Activated T-cell treated with anti-CD3 and anti-CD28 coated beads, Interleukin-2, amount 50 U/mL, for 1 hour (primary cell): ENCODE measurements at regions not wholly inside any gene's neighbourhood (a gene's known extent, or its start where the extent isn't known, plus 50 kb on each side); places are given as distances from the start of the nearest gene placed in this dataset.
"Not testable (repeated sequence)": the region's sequence is repeated elsewhere in the genome, so short reads cannot be mapped to it uniquely, and the experiment has no call there.

Source experiments
- DNase-seq: peaks from one replicate; pipeline ENCODE4 v3.0.0-alpha.2; 2020

GRCh38 chr9:21708856-21709255 is 93.6 kb upstream of the MTAP start:
- no peak for DNase-seq

- no peak for DNase-seq
Observed at GRCh38 chr9:21709464-21710058, 92.9 kb upstream of the MTAP start.

- no peak for DNase-seq
Observed at GRCh38 chr9:21710548-21711191, 91.8 kb upstream of the MTAP start.

GRCh38 chr9:21711504-21711903 is 90.9 kb upstream of the MTAP start:
- DNase-seq, result no peak

- DNase-seq, result no peak
Observed at GRCh38 chr9:21715408-21715807, 87.0 kb upstream of the MTAP start.

GRCh38 chr9:21720758-21721157 is 81.7 kb upstream of the MTAP start:
- no peak for DNase-seq

GRCh38 chr9:21727411-21727810 is 75.0 kb upstream of the MTAP start:
- not testable (repeated sequence) for DNase-seq

GRCh38 chr9:21728781-21729180 is 73.7 kb upstream of the MTAP start:
- DNase-seq, result no peak

GRCh38 chr9:21729648-21730047 is 72.8 kb upstream of the MTAP start:
- DNase-seq, result no peak

GRCh38 chr9:21730899-21731298 is 71.5 kb upstream of the MTAP start:
- DNase-seq, result no peak

GRCh38 chr9:21741151-21741550 is 61.3 kb upstream of the MTAP start:
- no peak for DNase-seq

- no peak for DNase-seq
Observed at GRCh38 chr9:21744320-21744719, 58.1 kb upstream of the MTAP start.

- no peak for DNase-seq
Observed at GRCh38 chr9:21744841-21745240, 57.6 kb upstream of the MTAP start.

GRCh38 chr9:21746550-21746949 is 55.9 kb upstream of the MTAP start:
- DNase-seq, result no peak

- no peak for DNase-seq
Observed at GRCh38 chr9:21747175-21747574, 55.3 kb upstream of the MTAP start.

GRCh38 chr9:21750021-21750735 is 52.3 kb upstream of the MTAP start:
- no peak for DNase-seq

- DNase-seq, result no peak
Observed at GRCh38 chr9:21751998-21752397, 50.4 kb upstream of the MTAP start.
